SK-N-SH (cell line): ENCODE measurements at regions not wholly inside any gene's neighbourhood (a gene's known extent, or its start where the extent isn't known, plus 50 kb on each side); places are given as distances from the start of the nearest gene placed in this dataset.

Source experiments
- CHD2 ChIP-seq: fragments of 150-350 bp; IDR thresholded peaks from 2 replicates; pipeline ENCODE4 v1.6.1; 2018; ENCODE audit warnings: low read length; ENCODE audit not compliant: partially characterized antibody
- MXI1 ChIP-seq: IDR thresholded peaks from 2 replicates; pipeline ENCODE4 v1.6.1; 2012; ENCODE audit warnings: mild to moderate bottlenecking, low read depth, low read length, improper control_type of control experiment
- RFX5 ChIP-seq: IDR thresholded peaks from 2 replicates; pipeline ENCODE4 v1.6.1; 2012; ENCODE audit warnings: mild to moderate bottlenecking, improper control_type of control experiment, low read length
- TF ChIP-seq, protein P1 (sequence below): fragments of 200-600 bp; sonication (generic); IDR thresholded peaks from 2 replicates; pipeline ENCODE4 v1.6.1; 2017; ENCODE audit warnings: antibody characterized with exemption, mild to moderate bottlenecking, moderate library complexity

- TF ChIP-seq CHD2 (no peak), MXI1 (no peak), RFX5 (no peak)
- TF ChIP-seq, protein P1, sequence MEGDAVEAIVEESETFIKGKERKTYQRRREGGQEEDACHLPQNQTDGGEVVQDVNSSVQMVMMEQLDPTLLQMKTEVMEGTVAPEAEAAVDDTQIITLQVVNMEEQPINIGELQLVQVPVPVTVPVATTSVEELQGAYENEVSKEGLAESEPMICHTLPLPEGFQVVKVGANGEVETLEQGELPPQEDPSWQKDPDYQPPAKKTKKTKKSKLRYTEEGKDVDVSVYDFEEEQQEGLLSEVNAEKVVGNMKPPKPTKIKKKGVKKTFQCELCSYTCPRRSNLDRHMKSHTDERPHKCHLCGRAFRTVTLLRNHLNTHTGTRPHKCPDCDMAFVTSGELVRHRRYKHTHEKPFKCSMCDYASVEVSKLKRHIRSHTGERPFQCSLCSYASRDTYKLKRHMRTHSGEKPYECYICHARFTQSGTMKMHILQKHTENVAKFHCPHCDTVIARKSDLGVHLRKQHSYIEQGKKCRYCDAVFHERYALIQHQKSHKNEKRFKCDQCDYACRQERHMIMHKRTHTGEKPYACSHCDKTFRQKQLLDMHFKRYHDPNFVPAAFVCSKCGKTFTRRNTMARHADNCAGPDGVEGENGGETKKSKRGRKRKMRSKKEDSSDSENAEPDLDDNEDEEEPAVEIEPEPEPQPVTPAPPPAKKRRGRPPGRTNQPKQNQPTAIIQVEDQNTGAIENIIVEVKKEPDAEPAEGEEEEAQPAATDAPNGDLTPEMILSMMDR, result no peak
Observed at GRCh38 chr20:21995461-21995860, 290.0 kb downstream of the PAX1 start.
